Stomach (tissue), 4 donors: ENCODE measurements at regions not wholly inside any gene's neighbourhood (a gene's known extent, or its start where the extent isn't known, plus 50 kb on each side); places are given as distances from the start of the nearest gene placed in this dataset.

ENCODE experiments used
- POLR2A ChIP-seq, 4 donors: fragments of 450-650 bp; IDR thresholded peaks; one replicate each; pipeline ENCODE4 v1.6.1; 2016; ENCODE audit warnings: antibody characterized with exemption in 4 of 4, control low read depth in 2 of 4, mild to moderate bottlenecking in 1 of 4, moderate library complexity in 1 of 4
- TF ChIP-seq, protein P1 (sequence below), 7 experiments: fragments of 450-650 bp in 4 of 7; fragments of 200-600 bp in 3 of 7; sonication (generic) in 3 of 7; IDR thresholded peaks; one replicate each; pipeline ENCODE4 v1.5.1; 2016 to 2019; ENCODE audit warnings: antibody characterized with exemption in 7 of 7, control low read depth in 2 of 7, mild to moderate bottlenecking in 1 of 7

DNA sequence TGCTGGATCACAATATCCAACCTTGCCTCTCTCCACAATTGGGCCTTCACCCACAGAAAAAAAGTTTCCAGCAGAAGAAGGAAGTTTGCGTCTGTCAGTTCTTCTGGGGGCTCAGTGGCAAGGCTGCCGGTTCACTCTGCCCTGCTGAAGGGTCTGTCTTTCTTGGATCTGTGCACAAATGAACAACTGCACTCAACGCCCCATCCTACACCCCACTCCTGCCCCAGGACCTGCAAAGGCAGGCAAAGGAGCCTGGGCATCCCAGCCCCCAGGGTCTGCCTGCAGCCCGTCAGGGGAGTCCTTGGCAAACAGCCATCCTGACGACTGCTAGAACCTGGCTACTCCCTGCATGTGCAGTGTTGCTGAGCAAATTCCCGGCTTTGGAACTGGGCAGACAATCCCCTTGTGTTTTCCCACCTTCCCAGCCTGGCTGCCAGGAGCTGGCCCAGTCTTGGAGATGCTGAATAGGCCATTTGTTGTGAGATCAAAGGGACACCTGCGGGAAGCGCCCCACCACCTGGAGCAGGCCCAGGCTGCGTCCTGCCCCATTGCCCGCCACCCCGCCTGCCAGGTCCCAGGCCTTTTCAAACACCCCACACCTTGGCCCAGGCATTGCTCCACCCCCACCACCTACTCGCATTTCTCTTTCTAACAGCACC lies 311.9 kb downstream of the BCL11B start:
- TF ChIP-seq, protein P1, sequence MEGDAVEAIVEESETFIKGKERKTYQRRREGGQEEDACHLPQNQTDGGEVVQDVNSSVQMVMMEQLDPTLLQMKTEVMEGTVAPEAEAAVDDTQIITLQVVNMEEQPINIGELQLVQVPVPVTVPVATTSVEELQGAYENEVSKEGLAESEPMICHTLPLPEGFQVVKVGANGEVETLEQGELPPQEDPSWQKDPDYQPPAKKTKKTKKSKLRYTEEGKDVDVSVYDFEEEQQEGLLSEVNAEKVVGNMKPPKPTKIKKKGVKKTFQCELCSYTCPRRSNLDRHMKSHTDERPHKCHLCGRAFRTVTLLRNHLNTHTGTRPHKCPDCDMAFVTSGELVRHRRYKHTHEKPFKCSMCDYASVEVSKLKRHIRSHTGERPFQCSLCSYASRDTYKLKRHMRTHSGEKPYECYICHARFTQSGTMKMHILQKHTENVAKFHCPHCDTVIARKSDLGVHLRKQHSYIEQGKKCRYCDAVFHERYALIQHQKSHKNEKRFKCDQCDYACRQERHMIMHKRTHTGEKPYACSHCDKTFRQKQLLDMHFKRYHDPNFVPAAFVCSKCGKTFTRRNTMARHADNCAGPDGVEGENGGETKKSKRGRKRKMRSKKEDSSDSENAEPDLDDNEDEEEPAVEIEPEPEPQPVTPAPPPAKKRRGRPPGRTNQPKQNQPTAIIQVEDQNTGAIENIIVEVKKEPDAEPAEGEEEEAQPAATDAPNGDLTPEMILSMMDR (IDR thresholded peaks at IDR 0.05): no peak
- TF ChIP-seq POLR2A (IDR thresholded peaks at IDR 0.05): no peak
